Dedifferentiated amniotic fluid mesenchymal stem cell (primary cell): ENCODE measurements at regions not wholly inside any gene's neighbourhood (a gene's known extent, or its start where the extent isn't known, plus 50 kb on each side); places are given as distances from the start of the nearest gene placed in this dataset.
"Not testable (repeated sequence)": the region's sequence is repeated elsewhere in the genome, so short reads cannot be mapped to it uniquely, and the experiment has no call there.

ENCODE experiments used
- DNase-seq: peaks from one replicate; pipeline ENCODE4 v3.0.0-alpha.2; 2016; ENCODE audit errors: extremely low spot score

- no peak for DNase-seq
These were observed 83.4 kb upstream of the LRPAP1 start for GRCh38 chr4:3615386-3616286.

- no peak for DNase-seq
These were observed 82.4 kb upstream of the LRPAP1 start for GRCh38 chr4:3614731-3614980.

DNA sequence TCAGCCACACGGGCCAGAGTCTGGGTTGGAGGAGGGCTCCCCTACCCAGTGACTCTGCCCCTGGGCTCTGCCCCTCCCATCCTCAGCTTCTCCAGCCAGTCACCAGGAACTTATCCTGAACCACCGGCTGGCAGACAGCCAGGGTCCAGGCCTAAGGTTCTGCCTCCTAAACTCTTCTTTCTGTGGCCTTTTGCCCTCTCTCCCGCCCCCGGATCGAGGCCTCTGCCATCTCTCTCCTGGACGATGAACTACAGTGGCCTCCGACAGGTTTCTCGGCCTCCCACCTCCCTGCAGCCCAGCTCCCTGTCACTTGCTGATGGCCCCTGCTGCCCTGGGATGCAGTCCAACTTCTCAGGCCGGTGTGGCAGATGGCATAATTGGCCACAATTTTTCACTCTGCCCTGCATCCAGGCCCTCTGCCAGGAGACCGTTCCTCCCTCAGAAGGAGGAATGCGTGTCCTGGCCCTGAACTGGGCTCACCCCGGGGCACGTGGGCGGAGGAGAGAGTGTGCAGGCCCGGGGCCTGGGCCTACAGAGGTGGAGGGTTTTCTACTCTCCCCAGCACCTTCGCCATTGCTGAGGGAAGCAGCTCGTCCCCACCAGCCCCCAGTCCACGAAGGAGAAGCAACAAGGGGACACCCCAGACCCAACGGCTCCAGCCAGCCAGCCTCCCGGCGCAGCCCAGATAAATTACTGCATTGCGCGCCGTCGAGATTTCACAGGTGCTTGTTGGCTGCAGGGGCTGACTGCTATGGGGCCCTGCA is 81.9 kb upstream of the LRPAP1 start:
- no peak for DNase-seq

GRCh38 chr4:3612934-3613333 is 80.7 kb upstream of the LRPAP1 start:
- no peak for DNase-seq

DNA sequence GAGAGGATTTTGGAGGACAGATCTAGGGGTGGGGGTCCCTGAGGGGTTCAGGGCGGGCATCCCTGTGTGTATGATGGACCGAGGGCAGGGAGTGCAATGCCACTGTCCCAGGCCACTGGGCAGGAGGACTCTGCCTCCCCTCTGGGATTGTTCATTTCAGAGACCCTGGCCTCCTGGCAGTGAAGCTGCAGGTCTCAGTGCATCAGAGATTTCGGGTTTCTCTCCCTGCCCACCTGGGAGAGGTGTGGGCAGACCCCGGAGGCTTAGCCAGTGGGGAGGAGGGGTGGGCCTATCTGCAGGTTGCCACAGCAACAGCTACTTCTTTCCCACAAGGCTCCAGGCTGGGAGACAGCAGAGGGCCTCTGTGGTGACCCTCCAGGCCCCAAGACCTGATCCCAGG is 80.1 kb upstream of the LRPAP1 start:
- no peak for DNase-seq

DNA sequence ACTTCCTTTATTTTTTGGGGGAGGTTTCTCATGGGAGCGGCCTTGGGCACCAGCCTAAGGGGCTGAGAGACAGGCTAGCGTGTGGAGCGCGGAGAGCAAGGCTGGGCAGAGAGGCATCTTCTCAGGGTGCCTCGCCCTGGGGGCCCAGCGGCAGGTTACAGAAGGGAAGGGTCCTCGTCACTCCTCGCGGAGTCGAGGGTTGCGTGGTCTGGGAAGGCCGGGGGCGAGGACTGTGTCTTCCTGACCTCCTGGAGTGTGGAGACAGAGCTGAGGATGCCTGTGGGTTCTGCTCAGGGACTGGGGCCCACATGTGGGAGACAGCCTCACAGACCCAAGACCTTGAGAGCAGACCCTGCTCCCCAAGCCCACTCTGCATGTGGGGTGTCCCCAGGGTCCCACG is 79.6 kb upstream of the LRPAP1 start:
- no peak for DNase-seq

DNA sequence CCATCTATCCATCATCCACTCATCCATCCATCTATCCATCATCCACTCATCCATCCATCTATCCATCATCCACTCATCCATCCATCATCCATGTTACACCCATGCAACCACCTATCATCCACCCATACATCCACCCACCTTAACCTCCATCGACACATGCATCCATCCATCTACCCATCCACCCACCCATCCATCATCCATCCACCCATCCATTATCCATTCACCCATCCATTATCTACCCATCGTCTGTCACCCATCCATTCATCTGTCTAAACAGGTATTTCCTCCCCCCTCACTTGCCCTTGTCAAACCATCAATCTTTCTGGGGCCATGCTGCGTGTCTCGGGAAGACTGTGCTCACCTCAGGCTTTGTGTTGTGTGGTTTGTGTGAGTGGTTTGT is 78.6 kb upstream of the LRPAP1 start:
- not testable (repeated sequence) for DNase-seq

- not testable (repeated sequence) for DNase-seq
These were observed 77.7 kb upstream of the LRPAP1 start for GRCh38 chr4:3609905-3610304.

DNA sequence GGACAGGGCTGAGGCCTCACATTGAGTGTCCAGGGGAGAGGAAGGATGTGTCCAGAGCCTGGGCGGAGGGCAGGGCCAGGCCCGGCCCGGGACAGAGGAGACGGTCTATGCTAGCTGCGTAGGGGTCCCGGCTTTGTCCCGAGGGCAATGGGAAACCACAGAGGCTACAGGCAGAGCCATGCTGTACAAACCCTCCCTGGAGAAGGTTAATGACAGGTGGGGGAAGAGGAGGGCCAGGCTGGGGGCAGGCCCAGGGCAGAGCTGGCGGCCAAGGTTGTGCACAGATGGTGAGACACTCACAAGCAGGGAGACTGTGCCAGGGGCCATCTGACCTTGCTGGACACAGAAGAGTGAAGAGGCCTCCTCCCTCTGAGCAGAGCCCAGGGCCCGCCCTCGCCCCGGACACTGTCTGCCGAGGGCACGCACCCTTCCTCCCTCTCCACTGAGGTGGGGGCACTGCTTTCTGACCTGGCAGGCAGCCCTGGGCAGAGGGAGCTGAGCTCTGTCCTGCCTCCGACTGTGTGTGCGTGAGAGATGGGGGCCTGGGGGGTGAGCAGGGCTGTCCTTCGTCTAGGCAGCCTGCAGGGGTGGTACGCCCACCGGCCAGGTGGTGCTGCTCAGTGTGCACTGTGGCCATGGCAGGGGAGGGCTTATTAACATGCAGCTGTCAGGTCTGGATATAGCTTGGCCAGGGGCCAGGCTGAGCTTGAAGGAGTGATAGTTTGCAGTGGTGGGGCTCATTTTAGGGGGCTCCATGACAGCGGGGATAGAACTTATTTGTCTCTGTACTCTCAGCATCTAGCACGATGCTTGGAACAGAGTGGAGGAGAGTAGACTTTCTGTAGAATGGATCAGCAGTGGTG is 75.7 kb upstream of the LRPAP1 start:
- DNase-seq = no peak

DNA sequence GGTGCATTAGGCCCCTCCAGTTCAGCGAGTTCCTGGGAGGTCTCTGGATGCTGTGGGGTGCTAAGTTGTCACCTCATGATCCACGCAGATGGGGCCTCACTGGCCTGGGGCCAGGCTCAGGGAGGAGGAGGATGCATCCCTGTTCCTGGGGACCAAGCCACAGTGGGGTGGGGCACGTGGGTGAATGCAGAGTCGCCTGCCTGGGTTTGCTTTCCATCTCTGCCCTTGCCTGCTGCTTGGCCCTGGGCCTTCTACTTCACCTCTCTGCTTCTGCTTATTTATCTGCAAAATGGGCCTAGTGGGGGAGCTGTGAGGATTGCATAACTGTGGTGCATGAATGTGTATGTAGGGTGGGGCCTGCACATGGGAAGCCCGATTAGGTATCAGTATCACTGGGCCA is 74.6 kb upstream of the LRPAP1 start:
- not testable (repeated sequence) for DNase-seq

GRCh38 chr4:3606271-3606670 is 74.0 kb upstream of the LRPAP1 start:
- DNase-seq = not testable (repeated sequence)

- no peak for DNase-seq
These were observed 73.3 kb upstream of the LRPAP1 start for GRCh38 chr4:3605491-3605890.

- not testable (repeated sequence) for DNase-seq
These were observed 70.8 kb upstream of the LRPAP1 start for GRCh38 chr4:3602886-3603645.

DNA sequence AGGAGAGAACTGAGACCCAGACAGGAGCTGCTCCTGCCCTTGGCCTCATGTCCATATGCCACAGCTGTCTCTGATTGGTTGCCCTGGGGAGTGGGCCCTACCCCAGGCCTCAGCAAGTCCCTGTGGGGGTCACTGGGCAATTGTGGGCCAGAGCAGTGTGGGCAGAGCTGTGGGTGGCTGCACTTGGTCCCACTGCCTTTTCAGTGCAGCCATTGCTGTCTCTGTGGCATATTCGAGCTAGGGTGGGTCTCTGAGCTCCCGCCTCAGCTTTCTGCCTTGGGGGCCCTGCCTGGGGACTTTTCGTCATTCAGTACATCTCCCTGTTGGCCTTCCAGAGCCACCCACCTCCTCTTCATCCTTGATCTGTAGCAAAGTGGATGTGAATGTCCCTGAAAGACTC is 69.8 kb upstream of the LRPAP1 start:
- no peak for DNase-seq

DNA sequence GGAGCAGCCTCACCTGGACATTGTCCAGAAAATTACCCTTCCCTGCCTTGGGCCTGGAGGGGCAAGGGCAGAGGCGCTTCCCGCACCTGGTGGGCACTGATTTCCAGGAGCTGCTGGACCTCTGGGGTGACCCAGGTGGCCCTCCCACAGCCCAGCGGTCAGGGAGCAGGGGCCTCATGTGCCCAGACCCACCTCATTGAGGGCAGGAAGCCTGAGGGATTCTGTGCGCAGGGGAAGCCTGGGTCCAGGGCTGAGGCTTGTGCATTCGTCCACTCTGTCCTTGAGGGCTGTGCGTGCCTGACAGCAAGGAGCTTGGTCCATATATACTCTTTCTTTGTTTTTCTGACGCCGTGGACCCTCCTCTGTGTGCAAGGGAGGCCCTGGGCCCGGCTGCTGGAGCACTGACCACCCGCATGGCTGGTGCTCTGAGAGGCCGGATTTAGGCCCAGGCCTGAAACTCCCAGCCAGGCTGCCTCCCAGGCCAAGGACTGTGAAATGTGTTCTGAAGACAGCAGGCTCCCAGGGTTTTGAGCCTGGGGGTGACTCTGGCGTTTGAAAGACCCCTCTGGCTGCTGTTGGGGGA is 69.0 kb upstream of the LRPAP1 start:
- DNase-seq = not testable (repeated sequence)

DNA sequence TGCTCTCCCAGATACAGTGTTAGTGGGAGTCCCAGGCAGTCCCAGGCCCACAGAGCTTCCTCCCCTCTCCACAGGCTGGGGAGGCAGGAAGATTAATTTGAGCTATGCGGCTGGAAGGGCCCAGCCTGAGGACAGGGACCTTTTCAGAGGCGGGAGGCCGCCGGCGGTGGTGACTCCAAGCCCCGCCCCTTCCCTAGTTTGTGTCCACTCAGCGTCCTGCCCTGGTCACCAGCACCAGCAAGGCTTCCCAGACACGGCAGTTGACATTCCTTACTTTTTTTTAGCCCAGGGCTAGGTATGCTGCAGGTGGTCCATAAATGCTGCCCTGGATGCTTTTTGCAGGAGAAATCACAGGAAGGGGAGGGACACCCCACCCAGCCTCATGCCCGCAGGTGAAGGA is 67.7 kb upstream of the LRPAP1 start:
- DNase-seq = no peak

DNA sequence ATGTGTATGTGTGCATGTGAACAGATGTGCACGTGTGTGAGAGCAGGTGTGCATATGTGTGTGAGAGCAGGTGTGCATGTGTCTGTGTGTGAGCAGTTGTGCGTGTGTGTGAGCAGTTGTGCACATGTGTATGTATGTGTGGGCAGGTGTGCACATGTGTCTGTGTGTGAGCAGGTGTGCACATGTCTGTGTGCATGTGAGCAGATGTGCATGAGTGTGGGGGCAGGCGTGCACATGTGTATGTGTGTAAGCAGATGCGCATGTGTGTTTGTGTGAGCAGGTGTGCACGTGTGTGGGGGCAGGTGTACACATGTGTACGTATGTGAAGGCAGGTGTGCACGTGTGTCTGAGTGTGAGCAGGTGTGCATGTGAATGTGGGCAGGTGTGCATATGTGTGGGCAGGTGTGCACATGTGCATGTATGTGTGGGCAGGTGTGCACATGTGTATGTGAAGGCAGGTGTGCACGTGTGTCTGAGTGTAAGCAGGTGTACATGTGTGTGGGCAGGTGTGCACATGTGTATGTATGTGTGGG is 66.5 kb upstream of the LRPAP1 start:
- no peak for DNase-seq

DNA sequence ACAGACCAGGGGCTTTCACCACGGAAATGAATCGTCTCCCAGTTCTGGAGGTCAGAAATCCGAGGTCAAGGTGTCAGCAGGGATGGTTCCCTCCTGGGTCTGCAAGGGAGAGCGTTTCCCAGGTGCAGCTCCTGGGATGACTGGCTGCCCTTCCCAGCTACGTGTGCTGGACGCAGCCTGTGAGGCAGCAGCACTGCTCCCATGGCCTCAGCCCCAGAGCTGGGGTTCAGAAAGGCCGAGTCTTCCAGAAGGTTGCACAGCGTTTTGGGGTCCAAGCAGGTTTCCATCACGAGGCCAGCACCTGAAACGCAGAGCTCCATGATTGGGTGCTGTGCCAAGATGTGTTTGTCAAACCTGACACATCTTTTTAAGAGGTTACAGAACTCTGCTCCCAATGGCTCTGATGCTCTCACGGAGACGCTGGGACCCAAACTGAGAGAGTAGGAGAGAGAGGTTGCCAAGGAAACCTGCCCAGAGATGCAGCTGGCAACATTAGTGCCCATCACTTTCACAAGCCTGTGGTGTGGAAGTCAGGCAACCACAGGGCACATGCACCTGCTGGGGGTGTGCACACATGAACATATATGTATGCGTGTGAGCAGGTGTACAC is 65.8 kb upstream of the LRPAP1 start:
- DNase-seq = not testable (repeated sequence)

DNA sequence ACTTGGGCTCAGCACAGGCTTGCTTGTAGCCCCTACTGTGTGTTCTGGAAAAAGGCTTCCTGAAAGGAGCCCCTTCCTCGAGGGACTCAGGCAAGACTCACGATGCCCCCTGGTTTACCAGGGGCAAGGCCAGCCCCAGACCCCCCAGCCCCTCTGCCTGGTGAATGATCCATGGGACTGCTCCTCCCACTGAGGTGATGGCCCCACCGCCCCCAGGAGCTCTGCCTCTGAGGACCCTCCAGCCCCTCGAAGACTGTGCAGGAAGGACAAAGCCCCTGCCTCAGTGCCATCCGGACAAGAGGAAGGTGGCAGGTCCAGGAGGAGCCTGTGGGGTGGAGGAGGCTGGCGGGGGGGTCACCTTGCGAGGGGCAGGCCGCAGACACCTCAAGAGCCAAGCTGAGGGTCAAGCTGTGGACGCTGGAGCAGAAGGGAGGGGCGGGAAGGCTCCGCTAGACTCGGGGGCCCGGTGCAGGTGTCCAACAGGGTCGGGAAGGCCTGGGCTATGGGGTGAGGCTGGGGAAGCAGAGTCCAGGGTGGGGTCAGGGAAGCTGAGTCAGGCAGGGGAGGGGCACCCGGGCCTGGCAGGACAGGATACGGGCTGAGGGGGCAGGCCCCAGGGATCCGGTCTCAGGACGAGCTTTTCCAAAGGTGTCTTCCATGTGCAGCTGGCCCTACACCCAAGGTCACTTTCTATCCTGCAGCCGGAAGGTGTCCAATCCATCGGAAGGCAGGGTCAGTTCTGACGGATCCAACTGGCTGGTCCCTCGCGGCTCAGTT is 64.9 kb upstream of the LRPAP1 start:
- not testable (repeated sequence) for DNase-seq
